AG09319 (cell line): ENCODE measurements at regions not wholly inside any gene's neighbourhood (a gene's known extent, or its start where the extent isn't known, plus 50 kb on each side); places are given as distances from the start of the nearest gene placed in this dataset.

Source experiments
- DNase-seq: peaks from one replicate; pipeline ENCODE4 v3.0.0-alpha.2; 2010; ENCODE audit warnings: low read depth; ENCODE audit errors: extremely low read depth
- TF ChIP-seq, protein P1 (sequence below): IDR thresholded peaks from 2 replicates; pipeline ENCODE4 v1.5.1; 2011; ENCODE audit warnings: low read depth, mild to moderate bottlenecking, inconsistent platforms, low read length, moderate library complexity

DNA sequence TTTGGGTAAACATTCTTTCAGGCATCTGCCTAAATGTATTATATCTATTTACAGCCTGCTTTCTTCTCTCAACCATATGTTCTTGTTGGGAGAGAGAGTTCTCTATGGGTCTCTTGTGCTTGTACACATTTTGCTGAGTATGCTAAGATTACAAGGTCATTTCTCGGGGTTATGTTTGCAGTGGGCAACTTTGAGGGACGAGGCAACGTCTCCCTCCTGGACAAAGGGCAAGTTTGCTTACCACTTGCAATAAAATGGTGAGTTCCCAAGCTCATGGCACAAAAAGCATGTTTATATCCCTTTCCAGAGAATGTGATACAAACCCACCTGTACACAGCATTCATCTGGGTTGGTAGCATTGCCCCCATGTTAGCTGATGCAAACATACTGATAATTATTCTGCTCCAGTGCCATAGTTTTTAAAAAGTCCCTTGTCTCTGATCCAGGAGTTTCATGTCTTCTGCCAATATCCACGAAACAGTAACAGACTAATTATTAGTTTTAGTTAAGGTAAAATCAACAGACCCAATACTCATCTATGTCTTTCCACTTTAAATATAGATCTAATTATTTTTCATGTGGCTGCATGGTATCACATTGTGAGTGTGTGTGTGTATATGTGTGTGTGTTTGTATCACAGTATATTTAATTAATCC is 84.2 kb upstream of the MAPK4 start:
- TF ChIP-seq, protein P1, sequence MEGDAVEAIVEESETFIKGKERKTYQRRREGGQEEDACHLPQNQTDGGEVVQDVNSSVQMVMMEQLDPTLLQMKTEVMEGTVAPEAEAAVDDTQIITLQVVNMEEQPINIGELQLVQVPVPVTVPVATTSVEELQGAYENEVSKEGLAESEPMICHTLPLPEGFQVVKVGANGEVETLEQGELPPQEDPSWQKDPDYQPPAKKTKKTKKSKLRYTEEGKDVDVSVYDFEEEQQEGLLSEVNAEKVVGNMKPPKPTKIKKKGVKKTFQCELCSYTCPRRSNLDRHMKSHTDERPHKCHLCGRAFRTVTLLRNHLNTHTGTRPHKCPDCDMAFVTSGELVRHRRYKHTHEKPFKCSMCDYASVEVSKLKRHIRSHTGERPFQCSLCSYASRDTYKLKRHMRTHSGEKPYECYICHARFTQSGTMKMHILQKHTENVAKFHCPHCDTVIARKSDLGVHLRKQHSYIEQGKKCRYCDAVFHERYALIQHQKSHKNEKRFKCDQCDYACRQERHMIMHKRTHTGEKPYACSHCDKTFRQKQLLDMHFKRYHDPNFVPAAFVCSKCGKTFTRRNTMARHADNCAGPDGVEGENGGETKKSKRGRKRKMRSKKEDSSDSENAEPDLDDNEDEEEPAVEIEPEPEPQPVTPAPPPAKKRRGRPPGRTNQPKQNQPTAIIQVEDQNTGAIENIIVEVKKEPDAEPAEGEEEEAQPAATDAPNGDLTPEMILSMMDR, result no peak
- no peak for DNase-seq

DNA sequence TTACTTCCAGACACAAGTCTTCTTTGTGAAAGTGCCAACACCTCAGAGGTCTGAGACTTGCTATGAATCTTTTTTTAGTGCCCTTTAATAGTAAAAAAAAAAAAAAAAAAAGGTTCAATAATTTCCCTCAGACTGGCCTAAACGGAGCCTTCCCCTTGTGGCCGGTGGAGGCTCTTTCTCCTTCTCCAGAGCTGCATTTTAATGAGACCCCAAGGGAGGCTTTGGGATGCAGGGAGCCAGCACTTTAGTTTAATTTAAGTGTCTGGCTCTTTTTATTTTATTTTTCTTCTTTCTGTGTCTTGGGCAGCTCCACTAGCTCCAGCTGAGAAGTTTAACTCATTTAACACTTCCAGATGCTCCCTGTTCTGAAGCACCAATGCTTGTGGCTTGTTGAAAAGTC is 67.8 kb upstream of the MAPK4 start:
- TF ChIP-seq, protein P1, result no peak

GRCh38 chr18:50494569-50494968 is 65.3 kb upstream of the MAPK4 start:
- TF ChIP-seq, protein P1, result no peak
- no peak for DNase-seq

More for the DNA sequence above, 67.8 kb upstream of the MAPK4 start:
- DNase-seq, result no peak

GRCh38 chr18:50506362-50506761 is 53.5 kb upstream of the MAPK4 start:
- TF ChIP-seq, protein P1, result no peak
- no peak for DNase-seq

- TF ChIP-seq, protein P1, result peak; percentile 47
- no peak for DNase-seq
Measured at GRCh38 chr18:50507120-50507590, 52.7 kb upstream of the MAPK4 start.

GRCh38 chr18:50508228-50508627 is 51.7 kb upstream of the MAPK4 start:
- DNase-seq, result no peak
- TF ChIP-seq, protein P1, result no peak

- no peak for DNase-seq
- TF ChIP-seq, protein P1, result no peak
Measured at GRCh38 chr18:50509012-50509411, 50.9 kb upstream of the MAPK4 start.
